Thoracic aorta (tissue), 2 donors: ENCODE measurements at regions not wholly inside any gene's neighbourhood (a gene's known extent, or its start where the extent isn't known, plus 50 kb on each side); places are given as distances from the start of the nearest gene placed in this dataset.
A peak's percentile ranks its signal among the peaks of the same experiment; 100 is the strongest.

Source experiments
- ATAC-seq: fragments of 150-250 bp; one replicate; pipeline ENCODE4 v1.8.0; 2017; ENCODE audit warnings: low read depth; ENCODE audit not compliant: insufficient number of reproducible peaks, low FRiP score
- DNase-seq: peaks from one replicate; pipeline ENCODE4 v3.0.0-alpha.2; 2020; ENCODE audit warnings: low spot score
- H3K27ac ChIP-seq, 2 donors: fragments of 200-600 bp; sonication (generic); 1 replicate in 1 of 2; 2 replicates in 1 of 2; pipeline ENCODE4 v1.5.1; 2016; ENCODE audit warnings: mild to moderate bottlenecking in 2 of 2, moderate library complexity in 2 of 2
- H3K27me3 ChIP-seq: fragments of 200-600 bp; sonication (generic); replicated peaks from 2 replicates; pipeline ENCODE4 v1.6.0; 2016; ENCODE audit warnings: mild to moderate bottlenecking; ENCODE audit not compliant: insufficient read depth
- H3K36me3 ChIP-seq: fragments of 200-600 bp; sonication (generic); one replicate; pipeline ENCODE4 v1.5.1; 2016
- H3K4me1 ChIP-seq, 2 donors: fragments of 200-600 bp; sonication (generic); 1 replicate in 1 of 2; 2 replicates in 1 of 2; pipeline versions ENCODE4 v1.5.1 to v1.6.0; 2016; ENCODE audit warnings: low read depth in 2 of 2, mild to moderate bottlenecking in 1 of 2; ENCODE audit not compliant: control insufficient read depth in 1 of 2
- H3K4me3 ChIP-seq: fragments of 200-600 bp; sonication (generic); 2 replicates; pipeline ENCODE4 v1.5.1; 2016; ENCODE audit warnings: mild to moderate bottlenecking
- H3K9me3 ChIP-seq: fragments of 200-600 bp; sonication (generic); 2 replicates; pipeline ENCODE4 v1.5.1; 2016
- TF ChIP-seq, protein P1 (sequence below): fragments of 200-600 bp; sonication (generic); IDR thresholded peaks from one replicate; pipeline ENCODE4 v1.5.1; 2019; ENCODE audit warnings: antibody characterized with exemption

DNA sequence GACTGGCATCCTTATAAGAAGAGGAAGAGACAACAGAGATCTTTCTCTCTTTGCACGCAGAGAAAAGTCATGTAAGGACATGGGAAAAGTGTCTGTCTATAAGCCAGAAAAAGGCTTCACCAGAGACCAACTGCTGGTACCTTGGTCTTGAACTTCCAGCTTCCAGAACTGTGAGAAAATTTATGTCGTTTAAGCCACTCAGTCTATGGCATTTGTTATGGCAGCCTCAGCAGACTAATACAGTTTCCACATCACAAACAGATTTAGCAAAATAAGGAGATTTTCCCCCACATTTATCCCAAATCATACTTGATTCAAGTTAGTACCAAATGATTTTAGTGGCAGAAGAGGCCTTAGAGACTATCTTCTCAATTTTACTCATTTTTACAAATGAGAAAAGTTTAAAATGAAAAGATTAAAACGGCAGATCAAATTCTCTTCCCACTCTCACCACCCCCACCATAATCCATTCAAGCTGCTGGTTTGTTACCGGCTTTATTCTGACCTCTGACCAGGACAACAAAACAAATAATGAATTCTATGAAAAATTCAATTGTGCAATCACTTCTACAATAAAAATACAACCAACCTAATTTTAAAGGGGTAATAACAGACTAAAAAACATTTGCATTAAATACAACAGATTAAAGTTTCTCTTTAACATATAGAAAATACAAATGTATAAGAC, 316.3 kb downstream of the TBC1D4 start:
- no peaks in the 10 kb centered on the region for H3K36me3 ChIP-seq
- no peak overlapping the region for H3K27ac ChIP-seq
- H3K9me3 ChIP-seq, result no peaks in the 10 kb centered on the region
- DNase-seq (no peak), ATAC-seq (no peak)
- peaks cover 0 to 10% of the 10 kb centered on the region in 2 donors for H3K4me1 ChIP-seq
- no peaks in the 10 kb centered on the region for H3K27me3 ChIP-seq
- TF ChIP-seq, protein P1, sequence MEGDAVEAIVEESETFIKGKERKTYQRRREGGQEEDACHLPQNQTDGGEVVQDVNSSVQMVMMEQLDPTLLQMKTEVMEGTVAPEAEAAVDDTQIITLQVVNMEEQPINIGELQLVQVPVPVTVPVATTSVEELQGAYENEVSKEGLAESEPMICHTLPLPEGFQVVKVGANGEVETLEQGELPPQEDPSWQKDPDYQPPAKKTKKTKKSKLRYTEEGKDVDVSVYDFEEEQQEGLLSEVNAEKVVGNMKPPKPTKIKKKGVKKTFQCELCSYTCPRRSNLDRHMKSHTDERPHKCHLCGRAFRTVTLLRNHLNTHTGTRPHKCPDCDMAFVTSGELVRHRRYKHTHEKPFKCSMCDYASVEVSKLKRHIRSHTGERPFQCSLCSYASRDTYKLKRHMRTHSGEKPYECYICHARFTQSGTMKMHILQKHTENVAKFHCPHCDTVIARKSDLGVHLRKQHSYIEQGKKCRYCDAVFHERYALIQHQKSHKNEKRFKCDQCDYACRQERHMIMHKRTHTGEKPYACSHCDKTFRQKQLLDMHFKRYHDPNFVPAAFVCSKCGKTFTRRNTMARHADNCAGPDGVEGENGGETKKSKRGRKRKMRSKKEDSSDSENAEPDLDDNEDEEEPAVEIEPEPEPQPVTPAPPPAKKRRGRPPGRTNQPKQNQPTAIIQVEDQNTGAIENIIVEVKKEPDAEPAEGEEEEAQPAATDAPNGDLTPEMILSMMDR, result no peak
- no peak overlapping the region for H3K4me3 ChIP-seq

DNA sequence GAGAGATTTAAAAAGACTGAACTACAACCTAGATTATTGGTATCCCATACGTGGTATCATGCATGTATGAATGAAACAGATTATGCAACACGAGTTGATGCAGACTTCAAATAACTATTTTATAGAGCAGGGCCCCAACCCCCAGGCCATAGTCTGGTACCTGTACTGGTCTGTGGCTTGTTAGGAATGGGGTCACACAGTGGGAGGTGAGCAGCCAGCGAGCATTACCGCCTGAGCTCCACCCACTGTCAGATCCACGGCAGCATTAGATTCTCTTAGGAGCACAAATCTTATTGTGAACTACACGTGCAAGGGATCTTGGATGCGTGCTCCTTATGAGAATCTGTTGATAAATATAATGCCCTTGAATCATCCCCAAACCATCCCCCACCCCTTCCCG, 320.2 kb downstream of the TBC1D4 start:
- DNase-seq, result no peak
- Histone ChIP-seq H3K27me3 (no peaks in the 10 kb centered on the region), H3K36me3 (no peaks in the 10 kb centered on the region), H3K4me3 (no peak overlapping the region), H3K27ac (no peak overlapping the region), H3K9me3 (no peaks in the 10 kb centered on the region), H3K4me1 (no peaks in the 10 kb centered on the region)
- no peak for ATAC-seq
- TF ChIP-seq, protein P1, result no peak

DNA sequence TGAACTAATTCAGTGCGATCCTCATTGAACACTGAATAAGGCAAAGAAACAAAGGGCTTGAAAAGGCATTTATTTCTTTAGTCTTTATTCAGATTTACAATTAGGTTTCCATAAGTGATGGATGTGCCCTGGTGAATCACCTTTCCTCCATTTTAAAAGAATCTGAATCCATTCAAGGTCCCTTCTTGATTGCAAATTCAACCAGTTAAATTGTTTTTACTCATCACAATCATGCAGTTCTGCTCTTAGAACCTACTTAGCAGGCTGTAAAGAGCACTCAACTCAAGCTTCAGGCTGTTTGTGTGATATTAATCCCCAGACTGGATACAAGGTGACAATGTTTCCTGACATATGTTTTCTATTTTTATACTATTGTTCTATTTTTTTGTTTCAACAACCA, 321.0 kb downstream of the TBC1D4 start:
- Histone ChIP-seq H3K27me3 (no peaks in the 10 kb centered on the region), H3K36me3 (no peaks in the 10 kb centered on the region), H3K9me3 (no peaks in the 10 kb centered on the region), H3K4me3 (no peak overlapping the region), H3K27ac (no peak overlapping the region), H3K4me1 (no peaks in the 10 kb centered on the region)
- DNase-seq, result no peak
- TF ChIP-seq, protein P1, result no peak
- ATAC-seq, result no peak

- H3K4me1 ChIP-seq, result no peaks in the 10 kb centered on the region
- no peak overlapping the region for H3K27ac ChIP-seq
- TF ChIP-seq, protein P1, result no peak
- ATAC-seq (no peak), DNase-seq (no peak)
- no peaks in the 10 kb centered on the region for H3K27me3 ChIP-seq
- H3K9me3 ChIP-seq, result no peaks in the 10 kb centered on the region
- no peaks in the 10 kb centered on the region for H3K36me3 ChIP-seq
- H3K4me3 ChIP-seq, result peak overlapping the region; percentile 18
Measured at GRCh38 chr13:75154331-75154730, 327.6 kb downstream of the TBC1D4 start.

GRCh38 chr13:75153834-75154233, 328.1 kb downstream of the TBC1D4 start:
- DNase-seq, result no peak
- Histone ChIP-seq H3K9me3 (no peaks in the 10 kb centered on the region), H3K27me3 (no peaks in the 10 kb centered on the region), H3K36me3 (no peaks in the 10 kb centered on the region), H3K4me1 (no peaks in the 10 kb centered on the region), H3K27ac (no peak overlapping the region), H3K4me3 (peak overlapping the region; percentile 18)
- TF ChIP-seq, protein P1, result no peak
- no peak for ATAC-seq
